Activated naive CD4-positive, alpha-beta T cell treated with anti-CD3 and anti-CD28 coated beads, Interleukin-2, amount 50 U/mL, for 72 hours (primary cell): ENCODE measurements at regions not wholly inside any gene's neighbourhood (a gene's known extent, or its start where the extent isn't known, plus 50 kb on each side); places are given as distances from the start of the nearest gene placed in this dataset.

Experiments used
- ATAC-seq, 2 donors: fragments of 150-1000 bp; cut with Tn5 transposase; 2 replicates each; pipeline ENCODE4 v1.10.0; 2021; ENCODE audit warnings: mild to moderate bottlenecking in 2 of 2, moderate library complexity in 2 of 2
- DNase-seq, 2 donors: peaks; one replicate each; pipeline ENCODE4 v3.0.0; 2021 to 2022; ENCODE audit warnings: low spot score in 2 of 2
- H3K27ac Mint-ChIP-seq, 2 donors: one replicate each; pipeline ENCODE4 v1.8.0; 2022; ENCODE audit warnings: mild to moderate bottlenecking in 2 of 2, mixed read lengths in 2 of 2
- H3K36me3 Mint-ChIP-seq, 2 donors: one replicate each; pipeline ENCODE4 v1.8.0; 2022; ENCODE audit warnings: mixed read lengths in 2 of 2
- H3K9me3 Mint-ChIP-seq, 2 donors: one replicate each; pipeline ENCODE4 v1.8.0; 2022; ENCODE audit warnings: mixed read lengths in 2 of 2

GRCh38 chr7:85612514-85612913 lies 425.7 kb upstream of the SEMA3D start:
- Mint-ChIP-seq H3K9me3 (peaks cover 12 to 17% of the 10 kb centered on the region in 2 donors), H3K27ac (no peak overlapping the region), H3K36me3 (no peaks in the 10 kb centered on the region)
- DNase-seq (no peak), ATAC-seq (no peak)

- H3K9me3 Mint-ChIP-seq: peaks cover 12 to 14% of the 10 kb centered on the region in 2 donors
- no peaks in the 10 kb centered on the region for H3K36me3 Mint-ChIP-seq
- H3K27ac Mint-ChIP-seq: no peak overlapping the region
- DNase-seq (no peak), ATAC-seq (no peak)
These were observed 421.9 kb upstream of the SEMA3D start for GRCh38 chr7:85608804-85609203.

GRCh38 chr7:85602196-85602595 lies 415.3 kb upstream of the SEMA3D start:
- DNase-seq (no peak), ATAC-seq (no peak)
- H3K9me3 Mint-ChIP-seq: peaks cover 4 to 10% of the 10 kb centered on the region in 2 donors
- no peak overlapping the region for H3K27ac Mint-ChIP-seq
- no peaks in the 10 kb centered on the region for H3K36me3 Mint-ChIP-seq

- DNase-seq (no peak), ATAC-seq (no peak)
- Mint-ChIP-seq H3K36me3 (no peaks in the 10 kb centered on the region), H3K9me3 (peaks cover 4 to 9% of the 10 kb centered on the region in 2 donors), H3K27ac (no peak overlapping the region)
These were observed 413.5 kb upstream of the SEMA3D start for GRCh38 chr7:85600395-85600794.

- no peaks in the 10 kb centered on the region for H3K36me3 Mint-ChIP-seq
- H3K27ac Mint-ChIP-seq: no peak overlapping the region
- no peaks in the 10 kb centered on the region for H3K9me3 Mint-ChIP-seq
- no peak for ATAC-seq
- DNase-seq: no peak
These were observed 410.0 kb upstream of the SEMA3D start for GRCh38 chr7:85596827-85597226.

GRCh38 chr7:85595750-85596178 lies 408.9 kb upstream of the SEMA3D start:
- DNase-seq: no peak

GRCh38 chr7:85593355-85593754 lies 406.5 kb upstream of the SEMA3D start:
- ATAC-seq (no peak), DNase-seq (no peak)
- Mint-ChIP-seq H3K27ac (no peak overlapping the region), H3K9me3 (no peaks in the 10 kb centered on the region), H3K36me3 (no peaks in the 10 kb centered on the region)

More at GRCh38 chr7:85595750-85596178, 408.9 kb upstream of the SEMA3D start:
- no peaks in the 10 kb centered on the region for H3K9me3 Mint-ChIP-seq
- no peak for ATAC-seq
- H3K27ac Mint-ChIP-seq: no peak overlapping the region
- H3K36me3 Mint-ChIP-seq: no peaks in the 10 kb centered on the region

GRCh38 chr7:85587785-85588184 lies 400.9 kb upstream of the SEMA3D start:
- H3K36me3 Mint-ChIP-seq: no peaks in the 10 kb centered on the region
- ATAC-seq: no peak
- H3K9me3 Mint-ChIP-seq: no peaks in the 10 kb centered on the region
- no peak for DNase-seq
- no peak overlapping the region for H3K27ac Mint-ChIP-seq

- H3K36me3 Mint-ChIP-seq: no peaks in the 10 kb centered on the region
- H3K27ac Mint-ChIP-seq: no peak overlapping the region
- DNase-seq (no peak), ATAC-seq (no peak)
- H3K9me3 Mint-ChIP-seq: no peaks in the 10 kb centered on the region
These were observed 399.2 kb upstream of the SEMA3D start for GRCh38 chr7:85586091-85586490.

GRCh38 chr7:85583131-85583953 lies 396.5 kb upstream of the SEMA3D start:
- Mint-ChIP-seq H3K36me3 (no peaks in the 10 kb centered on the region), H3K27ac (no peak overlapping the region), H3K9me3 (no peaks in the 10 kb centered on the region)
- no peak for DNase-seq
- ATAC-seq: no peak

GRCh38 chr7:85573844-85574243 lies 387.0 kb upstream of the SEMA3D start:
- ATAC-seq (no peak), DNase-seq (no peak)
- Mint-ChIP-seq H3K9me3 (no peaks in the 10 kb centered on the region), H3K27ac (no peak overlapping the region), H3K36me3 (no peaks in the 10 kb centered on the region)

GRCh38 chr7:85573346-85573745 lies 386.5 kb upstream of the SEMA3D start:
- no peak for DNase-seq
- Mint-ChIP-seq H3K36me3 (no peaks in the 10 kb centered on the region), H3K27ac (no peak overlapping the region), H3K9me3 (no peaks in the 10 kb centered on the region)
- no peak for ATAC-seq

- ATAC-seq (no peak), DNase-seq (no peak)
- H3K27ac Mint-ChIP-seq: no peak overlapping the region
- H3K36me3 Mint-ChIP-seq: no peaks in the 10 kb centered on the region
- no peaks in the 10 kb centered on the region for H3K9me3 Mint-ChIP-seq
These were observed 384.0 kb upstream of the SEMA3D start for GRCh38 chr7:85570898-85571297.

GRCh38 chr7:85567983-85568382 lies 381.1 kb upstream of the SEMA3D start:
- ATAC-seq (no peak), DNase-seq (no peak)
- Mint-ChIP-seq H3K36me3 (no peaks in the 10 kb centered on the region), H3K27ac (no peak overlapping the region), H3K9me3 (no peaks in the 10 kb centered on the region)

GRCh38 chr7:85566095-85566794 lies 379.4 kb upstream of the SEMA3D start:
- DNase-seq: no peak
- no peak for ATAC-seq
- H3K27ac Mint-ChIP-seq: no peak overlapping the region
- H3K36me3 Mint-ChIP-seq: no peaks in the 10 kb centered on the region
- no peaks in the 10 kb centered on the region for H3K9me3 Mint-ChIP-seq

GRCh38 chr7:85565276-85565675 lies 378.4 kb upstream of the SEMA3D start:
- Mint-ChIP-seq H3K9me3 (no peaks in the 10 kb centered on the region), H3K27ac (no peak overlapping the region), H3K36me3 (no peaks in the 10 kb centered on the region)
- DNase-seq (no peak), ATAC-seq (no peak)

GRCh38 chr7:85564861-85565260 lies 378.0 kb upstream of the SEMA3D start:
- ATAC-seq (no peak), DNase-seq (no peak)
- no peak overlapping the region for H3K27ac Mint-ChIP-seq
- H3K9me3 Mint-ChIP-seq: no peaks in the 10 kb centered on the region
- no peaks in the 10 kb centered on the region for H3K36me3 Mint-ChIP-seq

- H3K36me3 Mint-ChIP-seq: no peaks in the 10 kb centered on the region
- DNase-seq: no peak
- no peaks in the 10 kb centered on the region for H3K9me3 Mint-ChIP-seq
- ATAC-seq: no peak
- no peak overlapping the region for H3K27ac Mint-ChIP-seq
These were observed 374.9 kb upstream of the SEMA3D start for GRCh38 chr7:85561706-85562105.
